Activated CD8-positive, alpha-beta memory T cell treated with anti-CD3 and anti-CD28 coated beads, Interleukin-2, amount 10 ng/mL, durations not matched to agents 7 days and 5 days (primary cell): ENCODE measurements at regions not wholly inside any gene's neighbourhood (a gene's known extent, or its start where the extent isn't known, plus 50 kb on each side); places are given as distances from the start of the nearest gene placed in this dataset.

Experiments used
- ATAC-seq: fragments of 150-1000 bp; cut with Tn5 transposase; one replicate; pipeline ENCODE4 v1.10.0; 2021; ENCODE audit warnings: moderate library complexity
- CTCF ChIA-PET: fragments of 350-600 bp; sonication (Branson Sonifier 250); formaldehyde crosslinking; loops from one replicate; lab custom pipeline; 2021; ENCODE audit warnings: antibody characterized with exemption; lab: Charles Lee
- DNase-seq: peaks from one replicate; pipeline ENCODE4 v3.0.0-alpha.2; 2020
- H3K27ac Mint-ChIP-seq: one replicate; pipeline ENCODE4 v1.8.0; 2021; ENCODE audit warnings: mild to moderate bottlenecking, mixed read lengths
- H3K27me3 Mint-ChIP-seq: one replicate; pipeline ENCODE4 v1.8.0; 2021; ENCODE audit warnings: mixed read lengths
- H3K36me3 Mint-ChIP-seq: one replicate; pipeline ENCODE4 v1.8.0; 2021; ENCODE audit warnings: mild to moderate bottlenecking, mixed read lengths
- H3K4me1 Mint-ChIP-seq: one replicate; pipeline ENCODE4 v1.8.0; 2021; ENCODE audit warnings: mixed read lengths
- H3K4me3 Mint-ChIP-seq: one replicate; pipeline ENCODE4 v1.8.0; 2021; ENCODE audit warnings: mild to moderate bottlenecking, moderate library complexity, mixed read lengths
- H3K9me3 Mint-ChIP-seq: one replicate; pipeline ENCODE4 v1.8.0; 2022; ENCODE audit warnings: low read depth, mixed read lengths

- H3K4me3 Mint-ChIP-seq: no peak overlapping the region
- CTCF ChIA-PET: no interaction called here
- DNase-seq: no peak
- H3K36me3 Mint-ChIP-seq: no peaks in the 10 kb centered on the region
- no peaks in the 10 kb centered on the region for H3K9me3 Mint-ChIP-seq
- no peaks in the 10 kb centered on the region for H3K27me3 Mint-ChIP-seq
- no peak for ATAC-seq
- H3K27ac Mint-ChIP-seq: no peak overlapping the region
- no peaks in the 10 kb centered on the region for H3K4me1 Mint-ChIP-seq
Measured at GRCh38 chr5:107325866-107326265, 344.9 kb downstream of the EFNA5 start.

GRCh38 chr5:107324809-107325208 lies 345.9 kb downstream of the EFNA5 start:
- Mint-ChIP-seq H3K4me1 (no peaks in the 10 kb centered on the region), H3K9me3 (no peaks in the 10 kb centered on the region), H3K27me3 (no peaks in the 10 kb centered on the region), H3K27ac (no peak overlapping the region), H3K4me3 (no peak overlapping the region), H3K36me3 (no peaks in the 10 kb centered on the region)
- DNase-seq (no peak), ATAC-seq (no peak)
- CTCF ChIA-PET: interaction anchor here (1.1 kb wide), 1 partner anchor 77 kb away, joined by 3 read pairs; no protein-coding TSS in a partner anchor

GRCh38 chr5:107324071-107324470 lies 346.7 kb downstream of the EFNA5 start:
- ATAC-seq: no peak
- H3K36me3 Mint-ChIP-seq: no peaks in the 10 kb centered on the region
- CTCF ChIA-PET: interaction anchor here (1.1 kb wide), 1 partner anchor 76 kb away, joined by 3 read pairs; no protein-coding TSS in a partner anchor

GRCh38 chr5:107323536-107323935 lies 347.2 kb downstream of the EFNA5 start:
- no peak overlapping the region for H3K27ac Mint-ChIP-seq
- DNase-seq: no peak
- CTCF ChIA-PET: no interaction called here
- no peak overlapping the region for H3K4me3 Mint-ChIP-seq
- no peaks in the 10 kb centered on the region for H3K27me3 Mint-ChIP-seq
- H3K9me3 Mint-ChIP-seq: no peaks in the 10 kb centered on the region
- no peaks in the 10 kb centered on the region for H3K36me3 Mint-ChIP-seq
- no peaks in the 10 kb centered on the region for H3K4me1 Mint-ChIP-seq
- ATAC-seq: no peak

More at GRCh38 chr5:107324071-107324470, 346.7 kb downstream of the EFNA5 start:
- no peak for DNase-seq
- Mint-ChIP-seq H3K4me1 (no peaks in the 10 kb centered on the region), H3K4me3 (no peak overlapping the region), H3K9me3 (no peaks in the 10 kb centered on the region), H3K27me3 (no peaks in the 10 kb centered on the region), H3K27ac (no peak overlapping the region)

- ATAC-seq: no peak
- Mint-ChIP-seq H3K4me3 (no peak overlapping the region), H3K27ac (no peak overlapping the region), H3K27me3 (no peaks in the 10 kb centered on the region), H3K4me1 (no peaks in the 10 kb centered on the region), H3K36me3 (no peaks in the 10 kb centered on the region), H3K9me3 (no peaks in the 10 kb centered on the region)
- no peak for DNase-seq
- CTCF ChIA-PET: no interaction called here
Measured at GRCh38 chr5:107322936-107323335, 347.8 kb downstream of the EFNA5 start.

- Mint-ChIP-seq H3K9me3 (no peaks in the 10 kb centered on the region), H3K27me3 (no peaks in the 10 kb centered on the region), H3K4me3 (no peak overlapping the region), H3K36me3 (no peaks in the 10 kb centered on the region), H3K27ac (no peak overlapping the region), H3K4me1 (no peaks in the 10 kb centered on the region)
- ATAC-seq: no peak
- CTCF ChIA-PET: no interaction called here
- no peak for DNase-seq
Measured at GRCh38 chr5:107321906-107322305, 348.8 kb downstream of the EFNA5 start.

- ATAC-seq: no peak
- no peak for DNase-seq
- Mint-ChIP-seq H3K4me1 (no peaks in the 10 kb centered on the region), H3K27ac (no peak overlapping the region), H3K36me3 (no peaks in the 10 kb centered on the region), H3K9me3 (no peaks in the 10 kb centered on the region), H3K27me3 (no peaks in the 10 kb centered on the region), H3K4me3 (no peak overlapping the region)
- CTCF ChIA-PET: no interaction called here
Measured at GRCh38 chr5:107320846-107321245, 349.9 kb downstream of the EFNA5 start.

- CTCF ChIA-PET: no interaction called here
Measured at GRCh38 chr5:107320376-107320775, 350.4 kb downstream of the EFNA5 start.

GRCh38 chr5:107319901-107320300 lies 350.8 kb downstream of the EFNA5 start:
- Mint-ChIP-seq H3K27me3 (no peaks in the 10 kb centered on the region), H3K4me3 (no peak overlapping the region), H3K27ac (no peak overlapping the region), H3K9me3 (no peaks in the 10 kb centered on the region), H3K4me1 (no peaks in the 10 kb centered on the region), H3K36me3 (no peaks in the 10 kb centered on the region)
- DNase-seq (no peak), ATAC-seq (no peak)
- CTCF ChIA-PET: no interaction called here

More at GRCh38 chr5:107320376-107320775, 350.4 kb downstream of the EFNA5 start:
- Mint-ChIP-seq H3K4me1 (no peaks in the 10 kb centered on the region), H3K27me3 (no peaks in the 10 kb centered on the region), H3K4me3 (no peak overlapping the region), H3K9me3 (no peaks in the 10 kb centered on the region), H3K36me3 (no peaks in the 10 kb centered on the region), H3K27ac (no peak overlapping the region)
- DNase-seq (no peak), ATAC-seq (no peak)

GRCh38 chr5:107314330-107314729 lies 356.4 kb downstream of the EFNA5 start:
- Mint-ChIP-seq H3K27ac (no peak overlapping the region), H3K9me3 (no peaks in the 10 kb centered on the region), H3K27me3 (no peaks in the 10 kb centered on the region), H3K36me3 (no peaks in the 10 kb centered on the region), H3K4me3 (no peak overlapping the region), H3K4me1 (no peaks in the 10 kb centered on the region)
- ATAC-seq: no peak
- CTCF ChIA-PET: no interaction called here
- no peak for DNase-seq

- H3K36me3 Mint-ChIP-seq: no peaks in the 10 kb centered on the region
- no peaks in the 10 kb centered on the region for H3K9me3 Mint-ChIP-seq
- H3K27me3 Mint-ChIP-seq: no peaks in the 10 kb centered on the region
- CTCF ChIA-PET: no interaction called here
- no peak overlapping the region for H3K4me3 Mint-ChIP-seq
- H3K27ac Mint-ChIP-seq: no peak overlapping the region
- DNase-seq: no peak
- ATAC-seq: no peak
- H3K4me1 Mint-ChIP-seq: no peaks in the 10 kb centered on the region
Measured at GRCh38 chr5:107313921-107314320, 356.8 kb downstream of the EFNA5 start.

- H3K27ac Mint-ChIP-seq: no peak overlapping the region
- H3K27me3 Mint-ChIP-seq: no peaks in the 10 kb centered on the region
- no peak overlapping the region for H3K4me3 Mint-ChIP-seq
- H3K9me3 Mint-ChIP-seq: no peaks in the 10 kb centered on the region
- no peak for DNase-seq
- H3K4me1 Mint-ChIP-seq: no peaks in the 10 kb centered on the region
- CTCF ChIA-PET: no interaction called here
- no peak for ATAC-seq
- no peaks in the 10 kb centered on the region for H3K36me3 Mint-ChIP-seq
Measured at GRCh38 chr5:107313098-107313497, 357.6 kb downstream of the EFNA5 start.

GRCh38 chr5:107310181-107310580 lies 360.6 kb downstream of the EFNA5 start:
- H3K9me3 Mint-ChIP-seq: no peaks in the 10 kb centered on the region
- H3K27ac Mint-ChIP-seq: no peak overlapping the region
- H3K4me3 Mint-ChIP-seq: no peak overlapping the region
- H3K4me1 Mint-ChIP-seq: no peaks in the 10 kb centered on the region
- H3K27me3 Mint-ChIP-seq: no peaks in the 10 kb centered on the region
- ATAC-seq: no peak
- CTCF ChIA-PET: no interaction called here
- DNase-seq: no peak
- no peaks in the 10 kb centered on the region for H3K36me3 Mint-ChIP-seq

- CTCF ChIA-PET: interaction anchor here (0.8 kb wide), 1 partner anchor 265 kb away, joined by 3 read pairs; no protein-coding TSS in a partner anchor
- Mint-ChIP-seq H3K27ac (no peak overlapping the region), H3K4me1 (no peaks in the 10 kb centered on the region), H3K27me3 (peaks cover 2% of the 10 kb centered on the region), H3K9me3 (no peaks in the 10 kb centered on the region), H3K4me3 (no peak overlapping the region), H3K36me3 (no peaks in the 10 kb centered on the region)
- no peak for DNase-seq
- no peak for ATAC-seq
Measured at GRCh38 chr5:107306594-107306993, 364.1 kb downstream of the EFNA5 start.

GRCh38 chr5:107306002-107306401 lies 364.7 kb downstream of the EFNA5 start:
- Mint-ChIP-seq H3K27ac (no peak overlapping the region), H3K27me3 (peaks cover 3% of the 10 kb centered on the region), H3K4me1 (no peaks in the 10 kb centered on the region), H3K9me3 (no peaks in the 10 kb centered on the region), H3K4me3 (no peak overlapping the region), H3K36me3 (no peaks in the 10 kb centered on the region)
- no peak for DNase-seq
- ATAC-seq: no peak
- CTCF ChIA-PET: no interaction called here
